ENCODE measurements at regions not wholly inside any gene's neighbourhood (a gene's known extent, or its start where the extent isn't known, plus 50 kb on each side); places are given as distances from the start of the nearest gene placed in this dataset.

DNA sequence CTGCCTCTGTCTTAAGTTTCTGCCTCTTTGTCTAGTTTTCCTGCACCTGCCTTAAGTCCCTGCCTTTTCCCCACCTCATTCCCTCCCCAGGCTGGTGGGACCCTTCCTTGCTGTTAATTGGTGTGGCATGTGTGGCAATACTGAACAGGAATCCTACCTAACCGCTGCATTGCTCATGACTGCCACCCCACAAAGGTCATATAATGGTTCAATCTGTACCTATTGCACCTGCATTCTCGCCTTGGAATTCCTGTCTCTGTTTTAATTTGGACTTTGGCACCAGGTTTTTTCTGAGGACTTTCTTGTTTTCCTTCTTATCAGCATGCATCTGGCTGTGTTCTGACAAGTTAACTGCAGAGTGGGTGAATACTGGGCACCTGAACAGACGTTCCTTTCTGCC, 966.2 kb upstream of the TMEM132C start:
- intact Hi-C loops (cut with DNase I) = no loop called here
- ATAC-seq (no peak), DNase-seq (no peak)

DNA sequence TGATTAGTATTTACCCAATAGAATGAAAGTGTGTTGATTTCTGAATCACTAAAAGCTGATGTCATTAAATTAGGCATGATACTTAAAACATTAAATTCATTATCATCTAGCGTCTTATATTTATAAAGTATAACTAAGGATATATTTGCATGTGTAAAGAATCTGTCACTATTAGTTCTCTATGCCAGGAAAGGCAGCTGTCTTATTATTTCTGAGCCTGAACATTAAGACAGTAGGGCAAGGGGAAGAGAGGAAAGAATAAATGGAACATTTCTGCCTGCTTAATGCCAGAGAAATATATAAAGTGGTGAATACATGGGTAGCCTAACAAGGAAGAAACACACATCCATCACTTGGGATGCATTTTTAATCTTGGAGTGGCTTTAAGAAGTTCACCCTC, 965.1 kb upstream of the TMEM132C start:
- intact Hi-C loops (cut with DNase I) = no loop called here
- no peak for DNase-seq
- no peak for ATAC-seq

DNA sequence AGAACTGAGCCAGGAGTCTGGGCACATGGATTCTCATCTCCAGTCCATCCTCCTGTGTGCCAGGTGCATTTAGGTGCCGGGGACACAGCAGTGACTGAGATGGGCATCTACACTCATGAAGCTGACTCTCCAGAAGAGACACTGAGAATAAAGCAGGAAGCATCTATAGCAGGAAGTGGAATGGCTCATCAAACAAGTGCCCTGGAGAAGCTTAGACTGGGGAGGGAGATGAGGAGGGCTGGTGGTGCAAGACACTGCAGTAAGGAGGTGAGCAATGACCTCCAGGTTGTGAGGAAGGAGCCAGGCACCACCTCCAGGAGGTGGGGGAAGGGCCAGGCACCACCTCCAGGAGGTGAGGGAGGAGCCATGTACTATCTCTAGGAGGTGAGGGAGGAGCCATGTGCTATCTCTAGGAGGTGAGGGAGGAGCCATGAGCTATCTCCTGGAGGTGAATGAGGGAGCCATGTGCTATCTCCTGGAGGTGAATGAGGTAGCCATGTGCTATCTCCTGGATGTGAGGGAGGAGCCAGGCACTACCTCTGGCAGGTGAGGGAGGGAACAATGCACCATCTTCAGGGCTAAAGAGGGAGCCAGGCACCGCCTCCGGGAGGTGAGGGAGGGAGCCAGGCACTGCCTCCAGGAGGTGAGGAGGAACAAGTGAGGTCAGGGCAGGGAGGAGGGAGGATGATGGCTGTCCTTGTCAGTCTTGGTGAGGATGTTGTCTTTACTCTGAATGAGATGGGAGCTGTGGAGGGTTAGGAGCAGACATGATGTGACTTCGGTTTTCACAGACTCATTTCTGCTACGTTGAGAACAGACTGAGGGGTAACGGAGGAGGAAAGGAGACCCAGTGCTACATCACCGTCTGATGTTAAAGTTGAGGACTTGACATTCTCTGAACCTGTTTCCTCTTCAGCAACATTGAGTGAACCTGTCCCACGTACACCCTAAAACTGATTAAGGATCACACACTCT, 961.9 kb upstream of the TMEM132C start:
- DNase-seq = no peak
- no peak for ATAC-seq
- intact Hi-C loops (cut with DNase I) = no loop called here

DNA sequence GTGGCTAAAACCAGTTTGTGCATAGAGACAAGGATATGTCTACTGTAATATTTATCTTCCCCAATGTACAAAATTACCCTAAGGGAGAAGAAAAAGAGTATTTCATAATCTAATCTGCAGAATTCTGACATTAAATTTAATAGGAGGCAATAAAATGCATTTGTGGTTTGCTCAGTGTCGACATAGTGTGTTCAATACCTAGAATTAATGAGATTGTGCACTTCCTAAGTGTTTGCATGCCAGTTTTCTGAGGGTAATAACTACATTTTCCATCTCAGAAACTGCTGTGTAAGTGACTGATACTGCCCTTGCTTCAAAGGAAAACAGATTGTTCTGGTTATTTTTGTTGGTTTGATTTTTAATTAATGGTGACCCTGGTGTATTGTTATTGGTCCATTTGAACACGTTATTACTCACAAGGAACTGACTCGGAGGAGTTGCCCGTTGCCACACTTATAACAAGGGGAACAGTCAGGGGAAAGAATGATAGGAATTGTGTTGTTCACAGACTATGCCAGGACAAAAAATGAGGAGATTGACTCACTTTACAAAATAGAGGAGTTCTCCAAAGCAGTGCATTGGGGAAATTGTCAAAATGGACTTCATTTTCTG, 960.3 kb upstream of the TMEM132C start:
- ATAC-seq (no peak), DNase-seq (no peak)
- intact Hi-C loops (cut with DNase I) = no loop called here

DNA sequence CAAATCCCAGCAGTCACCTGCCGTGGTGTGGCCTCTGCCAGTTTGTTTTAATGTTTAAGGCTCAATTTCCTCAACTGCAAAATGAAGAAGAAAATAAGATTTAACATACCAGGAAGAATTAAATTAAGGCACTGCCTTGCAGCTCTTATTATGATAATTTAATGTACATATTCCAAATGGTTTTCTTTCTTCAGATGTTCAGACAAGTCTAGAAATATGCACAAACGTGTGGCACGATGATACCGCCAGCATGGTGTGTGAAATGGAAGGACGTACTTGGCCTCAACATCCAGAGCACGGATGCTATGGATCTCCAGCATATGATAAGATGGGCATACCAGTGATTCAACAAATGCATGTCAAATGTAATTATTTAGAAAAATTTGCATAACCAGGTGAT, 959.4 kb upstream of the TMEM132C start:
- ATAC-seq (no peak), DNase-seq (no peak)
- intact Hi-C loops (cut with DNase I) = no loop called here

DNA sequence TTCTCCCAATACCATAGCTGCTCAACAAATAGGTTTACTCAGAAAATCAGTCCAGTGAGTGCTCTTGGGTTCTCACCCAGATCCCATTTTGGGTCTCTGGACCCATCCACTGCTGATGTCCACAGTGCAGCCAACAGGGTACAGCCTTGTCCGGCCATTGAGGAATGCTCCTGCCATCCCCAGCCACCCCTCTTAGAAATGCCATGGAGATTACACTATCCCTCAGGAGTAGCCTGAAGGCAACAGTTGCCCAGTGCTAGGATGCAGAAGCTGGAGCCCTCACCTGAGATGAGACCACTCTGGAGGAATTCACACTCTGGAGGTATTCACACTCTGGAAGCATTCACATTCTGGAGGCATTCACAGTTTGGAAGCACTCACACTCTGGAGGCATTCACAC, 958.8 kb upstream of the TMEM132C start:
- no peak for DNase-seq
- intact Hi-C loops (cut with DNase I) = no loop called here
- ATAC-seq = no peak

DNA sequence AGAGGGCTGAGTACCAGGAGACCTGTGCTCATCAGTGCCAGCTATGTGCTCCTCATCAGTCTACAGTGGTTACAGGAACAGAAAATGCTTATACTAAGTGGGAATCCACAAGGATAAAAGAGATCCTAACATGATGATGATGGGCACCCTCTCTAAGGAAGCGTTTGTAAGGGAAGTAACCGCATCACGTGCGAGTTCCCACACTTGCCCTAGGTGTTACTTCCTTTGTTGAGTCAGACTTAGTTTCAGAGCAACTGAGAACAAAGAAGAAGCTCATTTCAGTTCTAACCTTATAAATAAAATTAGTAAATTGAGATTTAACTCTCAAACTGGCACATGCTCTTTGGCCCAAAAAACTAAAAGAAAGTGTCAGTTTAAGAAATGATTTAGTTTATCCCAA, 956.4 kb upstream of the TMEM132C start:
- no peak for ATAC-seq
- intact Hi-C loops (cut with DNase I) = no loop called here
- no peak for DNase-seq

DNA sequence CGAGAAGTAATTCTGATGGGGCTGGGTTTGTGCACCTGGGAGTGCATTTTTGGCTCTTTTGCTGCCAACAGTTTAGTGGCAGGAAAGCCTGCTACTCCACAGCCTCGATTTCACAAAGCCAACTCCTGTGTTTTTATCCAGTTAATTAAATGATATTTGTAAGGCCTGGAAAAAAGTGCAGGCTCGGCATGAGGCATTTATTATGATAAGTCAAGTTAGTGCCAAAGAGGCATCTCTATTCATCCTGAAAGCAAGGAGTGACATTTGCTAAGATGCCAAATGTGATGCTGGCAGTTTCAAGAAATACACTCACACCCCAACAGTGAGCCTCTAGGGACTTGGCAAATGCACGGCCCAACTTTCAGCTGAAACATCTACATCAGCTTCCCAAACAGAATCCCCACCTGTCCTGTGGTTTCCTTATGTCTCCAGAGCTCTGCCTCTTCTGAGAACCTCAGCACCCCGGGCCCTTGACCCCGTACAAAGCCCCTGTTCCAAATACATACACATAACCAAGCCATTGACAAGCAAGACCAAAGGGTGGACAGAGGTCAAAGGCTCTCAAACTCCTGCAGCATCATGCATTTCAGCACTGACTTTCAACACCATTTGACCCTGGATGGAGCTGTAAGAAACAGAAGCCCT, 955.1 kb upstream of the TMEM132C start:
- intact Hi-C loops (cut with DNase I) = no loop called here
- DNase-seq = no peak
- no peak for ATAC-seq

DNA sequence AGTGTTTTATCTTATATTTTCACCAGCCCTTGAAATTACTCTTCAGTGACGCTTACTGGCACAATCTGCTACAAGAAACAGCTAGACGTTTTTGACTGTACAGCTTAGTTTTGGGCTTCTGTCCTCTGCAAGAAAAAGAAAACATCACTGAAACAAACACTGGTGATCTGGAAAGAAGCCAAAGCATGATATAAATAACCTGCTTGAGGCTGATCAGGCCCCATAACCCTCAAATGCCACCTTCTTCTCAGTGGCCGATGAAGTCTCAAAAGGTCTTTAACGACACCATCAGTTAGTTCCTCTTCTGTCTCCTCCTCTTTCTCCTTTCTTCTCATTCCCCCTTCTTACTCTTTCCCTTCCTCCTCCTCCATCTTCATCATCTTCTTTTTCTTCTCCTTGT, 942.3 kb upstream of the TMEM132C start:
- DNase-seq (no peak), ATAC-seq (no peak)
- intact Hi-C loops (cut with DNase I) = no loop called here

DNA sequence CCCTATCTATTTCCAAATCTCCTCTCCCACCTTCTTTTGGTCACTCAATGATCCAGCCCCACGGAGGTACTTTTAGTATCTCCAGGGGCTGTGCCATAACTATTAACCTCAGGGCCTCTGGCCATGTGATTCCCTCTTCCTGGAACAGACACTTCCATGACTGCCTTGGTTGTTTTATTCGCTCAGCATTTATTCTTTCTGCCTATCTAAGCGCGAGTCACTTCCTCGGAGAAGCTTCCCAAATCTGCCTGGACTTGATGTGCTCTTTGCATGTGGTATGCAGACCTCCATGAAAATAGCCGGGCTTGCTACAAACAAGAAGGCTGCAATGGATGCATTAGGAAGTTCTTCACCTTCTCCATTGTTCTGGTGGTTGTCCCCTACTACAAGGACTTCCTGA, 939.0 kb upstream of the TMEM132C start:
- DNase-seq (no peak), ATAC-seq (no peak)
- intact Hi-C loops (cut with DNase I) = no loop called here

DNA sequence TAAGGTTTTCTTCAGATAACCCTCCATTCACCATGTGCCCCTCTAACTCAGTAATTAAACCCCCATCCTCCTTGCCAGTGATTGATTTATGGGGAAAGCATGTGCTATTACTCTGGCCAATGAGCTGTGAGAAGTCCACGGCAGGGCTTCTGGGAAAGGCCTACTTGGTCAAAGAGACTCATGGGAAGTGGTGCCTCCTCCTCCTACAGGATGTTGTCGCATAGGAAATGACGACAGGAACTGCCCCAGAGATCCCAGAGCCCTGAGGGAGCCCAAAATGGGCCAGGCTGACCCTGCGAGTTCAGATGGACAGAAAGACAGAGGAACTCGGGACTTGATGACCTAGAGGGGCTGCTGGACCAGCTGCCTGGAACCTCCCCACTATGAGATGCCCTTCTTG, 938.1 kb upstream of the TMEM132C start:
- DNase-seq = no peak
- ATAC-seq = no peak
- intact Hi-C loops (cut with DNase I) = no loop called here

DNA sequence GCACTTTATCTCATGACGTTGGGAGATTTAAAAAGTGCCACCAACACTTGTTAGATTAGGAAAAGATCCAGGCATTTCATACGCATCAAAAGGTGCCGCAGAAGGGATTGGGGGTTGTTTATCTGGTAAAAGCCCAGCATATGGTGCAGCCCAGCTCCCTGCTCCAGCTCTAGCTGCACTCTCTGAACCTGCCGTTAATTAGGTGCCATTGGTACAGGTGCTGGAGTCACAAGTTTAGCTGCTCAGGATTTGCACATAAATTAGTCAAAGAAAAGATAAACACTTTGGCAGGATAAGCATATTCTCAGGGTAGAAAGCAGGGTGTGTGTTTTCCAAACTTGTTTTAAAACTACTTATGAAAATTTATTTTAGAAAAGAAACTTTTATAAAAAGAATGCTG, 932.6 kb upstream of the TMEM132C start:
- DNase-seq (no peak), ATAC-seq (no peak)
- intact Hi-C loops (cut with DNase I) = no loop called here

DNA sequence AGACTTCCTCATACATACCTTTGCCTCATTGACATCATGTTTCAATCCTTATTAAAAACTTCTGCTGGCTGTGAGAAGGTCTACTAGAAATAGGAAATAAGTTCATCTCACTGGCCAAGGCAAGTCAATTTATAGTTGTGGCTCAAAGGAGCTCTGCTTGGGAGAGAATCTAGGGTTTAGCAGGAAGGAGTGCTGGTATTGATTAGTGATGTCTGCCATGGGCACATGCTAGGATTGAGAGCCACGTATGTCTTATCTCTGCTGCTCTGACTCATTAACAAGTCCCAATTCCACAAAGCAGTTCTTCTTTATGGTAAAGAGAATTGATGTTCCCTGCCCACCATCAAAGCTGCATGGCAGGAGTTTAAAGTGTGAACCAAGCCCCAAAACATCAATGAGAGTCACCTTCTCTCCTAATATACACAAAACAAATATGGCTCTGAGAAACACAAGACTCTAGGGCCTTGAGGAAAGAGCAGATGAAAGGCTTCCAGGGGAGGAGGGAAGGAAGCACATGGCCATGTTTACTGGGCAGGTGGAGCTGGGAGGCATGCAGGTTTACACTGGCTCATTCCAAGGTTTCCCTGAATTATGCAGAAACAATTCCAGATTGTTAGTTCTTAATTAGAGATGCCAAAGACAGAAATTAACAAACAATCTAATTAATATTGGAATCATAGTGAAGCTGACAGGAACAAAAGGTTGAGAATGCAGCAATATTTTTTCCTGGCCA, 931.9 kb upstream of the TMEM132C start:
- DNase-seq (no peak), ATAC-seq (no peak)
- intact Hi-C loops (cut with DNase I) = no loop called here

DNA sequence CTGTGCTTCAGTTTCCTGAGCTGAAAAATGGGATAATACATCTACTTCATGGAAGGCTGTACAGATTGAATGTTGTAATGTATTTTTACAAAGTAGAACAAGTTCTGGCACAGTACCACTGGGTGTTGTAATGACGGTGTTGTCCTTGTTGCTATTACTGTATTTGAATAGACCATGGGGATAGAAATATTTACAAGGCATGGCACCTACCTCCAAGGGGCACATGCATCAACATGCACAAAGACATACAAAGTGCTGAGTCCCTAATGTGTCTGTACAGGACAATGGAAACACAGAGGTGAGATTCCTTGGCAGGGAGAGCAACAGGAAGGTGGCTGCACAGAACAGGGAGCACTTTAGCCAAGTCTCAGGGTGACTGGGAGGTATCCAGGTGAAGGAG, 930.6 kb upstream of the TMEM132C start:
- DNase-seq (no peak), ATAC-seq (no peak)
- intact Hi-C loops (cut with DNase I) = no loop called here

DNA sequence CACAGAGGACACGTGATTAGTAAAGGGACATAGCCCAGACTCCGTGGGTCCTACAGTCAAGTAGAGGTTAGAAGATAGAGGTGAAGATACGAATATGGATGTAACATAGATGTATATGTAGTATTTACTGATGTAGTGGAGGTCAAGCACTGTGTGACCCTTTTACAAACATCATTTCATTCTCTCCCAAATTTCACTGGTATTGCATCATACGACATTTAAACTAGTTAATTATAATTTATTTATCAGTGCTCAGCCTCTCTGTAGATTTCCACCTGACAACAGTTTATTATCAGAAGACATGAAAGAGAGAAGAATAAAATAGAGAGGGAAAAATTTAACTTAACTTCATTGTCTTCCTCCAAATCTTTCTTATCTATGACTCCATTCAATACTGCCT, 927.9 kb upstream of the TMEM132C start:
- DNase-seq (no peak), ATAC-seq (no peak)
- intact Hi-C loops (cut with DNase I) = no loop called here

DNA sequence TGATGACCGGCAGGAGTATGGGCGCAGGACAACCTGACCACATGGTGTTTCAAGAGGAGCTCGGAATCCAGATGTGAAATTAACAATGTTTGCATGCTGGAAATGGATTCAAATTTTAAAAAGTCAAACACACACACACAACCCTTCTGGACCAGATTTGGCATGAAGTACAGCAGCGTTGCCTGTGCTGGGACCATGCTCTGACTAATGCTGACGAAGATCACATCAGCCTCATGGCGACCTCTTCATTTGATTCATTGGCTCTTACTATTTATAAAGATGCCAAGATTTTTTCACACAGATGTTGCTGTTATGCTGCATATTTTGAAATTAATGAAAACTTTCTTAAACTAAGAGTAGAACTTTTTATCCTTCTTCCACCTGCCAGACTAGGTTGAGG, 926.6 kb upstream of the TMEM132C start:
- no peak for DNase-seq
- ATAC-seq = no peak
- intact Hi-C loops (cut with DNase I) = no loop called here

DNA sequence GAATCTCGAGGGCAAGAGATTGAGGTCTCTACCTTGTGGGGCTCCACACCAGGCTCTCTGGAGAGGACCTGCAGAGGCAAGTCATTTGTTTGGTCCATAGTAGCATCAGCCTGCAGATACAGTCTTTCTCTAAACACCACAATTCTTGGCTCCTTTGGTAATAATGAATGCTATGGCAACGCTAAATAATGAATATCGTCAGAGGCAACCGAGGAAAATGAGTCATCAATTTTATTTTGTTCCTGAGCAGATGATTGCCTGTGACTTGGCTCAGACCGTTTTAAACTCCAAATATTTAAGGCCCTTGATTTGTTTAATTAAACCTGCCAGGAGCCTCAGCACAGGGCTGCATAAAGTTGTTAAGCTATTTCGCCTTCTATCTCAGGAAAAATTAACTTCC, 924.1 kb upstream of the TMEM132C start:
- ATAC-seq = no peak
- intact Hi-C loops (cut with DNase I) = no loop called here
- no peak for DNase-seq

DNA sequence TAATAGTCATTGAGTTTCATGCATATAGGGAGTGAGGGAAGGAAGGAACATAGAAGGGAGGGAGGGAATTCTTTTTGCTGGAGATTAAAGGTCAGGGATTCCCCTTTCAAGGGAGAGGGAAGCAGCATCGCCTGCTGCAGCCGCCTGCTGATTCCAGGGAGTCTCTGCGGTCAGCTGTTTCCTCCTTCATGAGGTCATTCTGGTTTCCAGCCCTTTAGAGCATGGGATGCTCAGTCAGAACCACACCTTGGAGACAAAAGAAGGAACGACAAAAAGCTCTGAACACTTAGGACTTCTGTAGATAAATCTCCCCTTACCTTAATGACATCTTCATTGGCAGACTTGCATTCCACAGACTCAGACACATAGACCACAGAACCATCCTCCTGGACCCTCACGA, 923.0 kb upstream of the TMEM132C start:
- intact Hi-C loops (cut with DNase I) = no loop called here
- no peak for ATAC-seq
- DNase-seq = no peak

DNA sequence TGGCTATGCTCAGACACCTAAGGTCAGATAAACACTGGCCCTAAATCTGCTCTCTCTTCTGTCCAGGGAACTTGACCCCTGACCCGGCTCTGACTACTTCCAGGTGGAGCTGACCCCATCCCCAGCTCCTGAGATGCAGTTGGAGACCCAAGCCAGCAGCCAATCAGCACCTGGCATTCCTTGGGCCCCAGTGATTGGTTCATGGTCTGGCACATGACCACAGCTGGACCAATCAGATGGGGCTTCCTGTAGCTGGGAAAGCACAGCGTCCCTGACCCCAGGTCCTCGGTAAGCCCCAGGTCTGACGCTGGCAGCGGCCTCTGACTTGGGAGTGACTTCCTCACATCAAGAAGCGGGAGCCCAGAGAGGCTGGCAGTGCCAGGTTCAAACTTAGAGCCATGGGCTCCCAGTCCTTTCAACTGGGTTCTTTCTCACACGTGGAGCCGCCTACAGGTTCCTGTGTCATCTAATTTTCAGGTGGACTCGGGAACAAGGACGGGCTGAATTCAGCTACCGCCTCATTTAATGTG, 915.4 kb upstream of the TMEM132C start:
- ATAC-seq (no peak), DNase-seq (no peak)
- intact Hi-C loops (cut with DNase I) = no loop called here
